GM12878 (cell line): ENCODE measurements at regions not wholly inside any gene's neighbourhood (a gene's known extent, or its start where the extent isn't known, plus 50 kb on each side); places are given as distances from the start of the nearest gene placed in this dataset.

Source experiments
- ATAC-seq: fragments of 200-7000 bp; cut with Tn5 transposase; 3 replicates; pipeline ENCODE4 v1.9.1; 2020; ENCODE audit warnings: mild to moderate bottlenecking, moderate library complexity
- BruUV-seq: library from RNA; stranded (reverse); fragments of 400-500 nt; replicated peaks from 2 replicates; lab custom pipeline; 2021; lab: Mats Ljungman, UMichigan
- CTCF ChIA-PET: fragments of 300-600 bp; sonication (Branson Sonifier 250); formaldehyde crosslinking; extraction: SDS; loops from one replicate; lab custom pipeline; 2021; ENCODE audit warnings: inconsistent platforms; lab: Yijun Ruan, JAX
- POLR2A ChIA-PET: fragments of 350-600 bp; formaldehyde crosslinking; extraction: SDS; loops from one replicate; lab custom pipeline; 2021; ENCODE audit warnings: inconsistent platforms; lab: Charles Lee
- RAD21 ChIA-PET: fragments of 300-600 bp; sonication (Branson Sonifier 250); formaldehyde crosslinking; loops from one replicate; lab custom pipeline; 2023; ENCODE audit warnings: antibody characterized with exemption; ENCODE audit not compliant: unreplicated experiment; lab: Charles Lee
- SMC1A ChIA-PET: fragments of 300-600 bp; sonication (Branson Sonifier 250); formaldehyde crosslinking; loops from one replicate; lab custom pipeline; 2023; ENCODE audit not compliant: unreplicated experiment, uncharacterized antibody; lab: Charles Lee
- DNase-seq: peaks from one replicate; pipeline ENCODE4 v3.0.0-alpha.2; 2011; ENCODE audit warnings: low read depth, low spot score
- FAIRE-seq: peaks from 3 replicates; lab custom pipeline; 2011; peaks lifted over from hg19 to GRCh38; lab: Jason Lieb, UNC
- H2AFZ ChIP-seq: 2 replicates; pipeline ENCODE4 v1.6.0; 2011; ENCODE audit warnings: low read depth, low read length, control low read depth; ENCODE audit not compliant: control insufficient read depth
- H3K27ac ChIP-seq: 2 replicates; pipeline ENCODE4 v1.5.1; 2011; ENCODE audit warnings: control low read depth; ENCODE audit not compliant: control insufficient read depth, insufficient read depth
- H3K27me3 ChIP-seq, 2 experiments: replicated peaks in 1 of 2; 2 replicates each; pipeline versions ENCODE4 v1.6.0 to v1.6.1; 2011; ENCODE audit warnings: low read length in 1 of 2; ENCODE audit not compliant: control insufficient read depth in 2 of 2, insufficient read depth in 2 of 2
- H3K36me3 ChIP-seq, 2 experiments: 2 replicates each; pipeline ENCODE4 v1.5.1; 2011; ENCODE audit warnings: low read length in 1 of 2; ENCODE audit not compliant: control insufficient read depth in 2 of 2, insufficient read depth in 2 of 2
- H3K4me1 ChIP-seq: 2 replicates; pipeline ENCODE4 v1.6.1; 2011; ENCODE audit warnings: mild to moderate bottlenecking, low read length, moderate library complexity, mixed read lengths; ENCODE audit not compliant: control insufficient read depth, insufficient read depth
- H3K4me2 ChIP-seq: 2 replicates; pipeline ENCODE4 v1.6.0; 2011; ENCODE audit warnings: control low read depth; ENCODE audit not compliant: control insufficient read depth, insufficient read depth
- H3K4me3 ChIP-seq: fragments of 200-600 bp; sonication (generic); 2 replicates; pipeline ENCODE4 v1.5.1; 2016
- H3K79me2 ChIP-seq: 2 replicates; pipeline ENCODE4 v1.6.0; 2011; ENCODE audit warnings: low read length; ENCODE audit not compliant: control insufficient read depth, insufficient read depth
- H3K9ac ChIP-seq: 2 replicates; pipeline ENCODE4 v1.8.0; 2011; ENCODE audit warnings: low read length, control low read depth, mixed read lengths; ENCODE audit not compliant: control insufficient read depth, insufficient read depth
- H3K9me3 ChIP-seq: replicated peaks from 3 replicates; pipeline ENCODE4 v1.5.1; 2011; ENCODE audit warnings: mild to moderate bottlenecking, low read length; ENCODE audit not compliant: control insufficient read depth, insufficient read depth
- H4K20me1 ChIP-seq: 2 replicates; pipeline ENCODE4 v1.6.0; 2011; ENCODE audit not compliant: control insufficient read depth, insufficient read depth
- ASH2L ChIP-seq: fragments of 300-600, 200-600 bp; sonication (generic); IDR thresholded peaks from 2 replicates; pipeline ENCODE4 v1.6.1; 2017; ENCODE audit warnings: low read depth, mild to moderate bottlenecking, borderline replicate concordance
- E2F4 ChIP-seq: IDR thresholded peaks from 2 replicates; pipeline ENCODE4 v1.6.1; 2012; ENCODE audit warnings: low read depth, low read length, improper control_type of control experiment
- FOXM1 ChIP-seq: IDR thresholded peaks from 2 replicates; pipeline ENCODE4 v1.6.1; 2012; ENCODE audit warnings: low read depth, mild to moderate bottlenecking, inconsistent platforms, low read length, moderate library complexity
- HCFC1 ChIP-seq: fragments of 150-350 bp; IDR thresholded peaks from 2 replicates; pipeline ENCODE4 v1.6.1; 2014; ENCODE audit warnings: low read length
- JUND ChIP-seq: IDR thresholded peaks from 2 replicates; pipeline ENCODE4 v1.6.1; 2012; ENCODE audit warnings: low read depth, mild to moderate bottlenecking, low read length, improper control_type of control experiment, moderate library complexity
- KAT2A ChIP-seq: conservative IDR thresholded peaks from 2 replicates; pipeline ENCODE4 v1.6.1; 2011; ENCODE audit warnings: low read depth, low read length; ENCODE audit not compliant: control insufficient read depth
- NFYB ChIP-seq: IDR thresholded peaks from 2 replicates; pipeline ENCODE4 v1.6.1; 2011; ENCODE audit warnings: low read depth, mild to moderate bottlenecking, low read length, improper control_type of control experiment, moderate library complexity; ENCODE audit not compliant: insufficient read depth
- SMARCA5 ChIP-seq: fragments of 450-650 bp; IDR thresholded peaks from 2 replicates; pipeline ENCODE4 v1.6.1; 2017; ENCODE audit warnings: mild to moderate bottlenecking
- SUPT20H ChIP-seq: IDR thresholded peaks from 2 replicates; pipeline ENCODE4 v1.6.1; 2011; ENCODE audit warnings: low read depth, mild to moderate bottlenecking, low read length, moderate library complexity, borderline replicate concordance; ENCODE audit not compliant: control insufficient read depth
- TAF1 ChIP-seq: IDR thresholded peaks from 2 replicates; pipeline ENCODE4 v1.6.1; 2011; ENCODE audit warnings: mild to moderate bottlenecking, low read depth, low read length, borderline replicate concordance
- ZSCAN29 ChIP-seq: fragments of 450-650 bp; IDR thresholded peaks from 2 replicates; pipeline ENCODE4 v1.6.1; 2017; ENCODE audit warnings: mild to moderate bottlenecking, moderate library complexity
- in situ Hi-C: fragments of 300-500 bp; cut with MboI; formaldehyde crosslinking; loops from 9 replicates; pipeline ENCODE4 v1.14.3; 2018; ENCODE audit warnings: mixed read lengths
- intact Hi-C: fragments of 100-400 bp; cut with micrococcal nuclease; formaldehyde crosslinking; loops from one replicate; pipeline ENCODE4 v1.14.2; 2022; ENCODE audit not compliant: unreplicated experiment
- TF ChIP-seq, protein P1 (sequence below): IDR thresholded peaks from 2 replicates; pipeline ENCODE4 v1.6.1; 2011; ENCODE audit warnings: borderline replicate concordance, low read depth, mild to moderate bottlenecking, moderate library complexity, mixed read lengths, low read length; ENCODE audit not compliant: insufficient read depth; ENCODE audit errors: extremely low read length
- TF ChIP-seq, protein P2 (sequence below): fragments of 150-350 bp; IDR thresholded peaks from 2 replicates; pipeline ENCODE4 v1.6.1; 2016; ENCODE audit warnings: low read depth, low read length
- TF ChIP-seq, protein P3 (sequence below): IDR thresholded peaks from 2 replicates; pipeline ENCODE4 v1.6.1; 2012; ENCODE audit warnings: low read depth, low read length, improper control_type of control experiment

DNA sequence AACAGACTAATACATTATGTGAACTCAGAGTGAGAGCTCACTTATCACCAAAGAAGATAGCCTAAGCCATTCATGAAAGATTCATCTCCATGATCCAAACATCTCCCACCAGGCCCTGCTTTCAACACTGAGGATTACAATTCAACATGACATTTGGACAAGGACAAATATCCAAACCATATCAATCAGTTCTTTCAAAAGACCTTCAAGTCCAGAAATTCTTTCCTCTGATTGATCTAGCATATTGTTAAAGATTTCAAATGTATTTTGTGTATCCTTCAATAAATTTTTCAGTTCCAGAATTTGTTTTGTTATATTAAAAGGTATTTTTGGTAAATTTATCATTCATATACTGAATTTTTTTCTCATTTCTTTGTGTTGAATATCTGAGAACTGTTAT, 1055.8 kb downstream of the SLC6A15 start:
- BruUV-seq = no TSS peak
- H2AFZ ChIP-seq = no peak overlapping the region
- RAD21 ChIA-PET = no interaction called here

More for the DNA sequence above, 1055.8 kb downstream of the SLC6A15 start:
- no peak overlapping the region for H3K4me3 ChIP-seq
- TF ChIP-seq E2F4 = no peak
- no peak for TF ChIP-seq TAF1
- no peak for TF ChIP-seq KAT2A
- no peak for TF ChIP-seq SMARCA5
- TF ChIP-seq, protein P1, sequence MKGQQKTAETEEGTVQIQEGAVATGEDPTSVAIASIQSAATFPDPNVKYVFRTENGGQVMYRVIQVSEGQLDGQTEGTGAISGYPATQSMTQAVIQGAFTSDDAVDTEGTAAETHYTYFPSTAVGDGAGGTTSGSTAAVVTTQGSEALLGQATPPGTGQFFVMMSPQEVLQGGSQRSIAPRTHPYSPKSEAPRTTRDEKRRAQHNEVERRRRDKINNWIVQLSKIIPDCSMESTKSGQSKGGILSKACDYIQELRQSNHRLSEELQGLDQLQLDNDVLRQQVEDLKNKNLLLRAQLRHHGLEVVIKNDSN = no peak
- no peak for TF ChIP-seq NFYB
- no peak for TF ChIP-seq JUND
- no peak for TF ChIP-seq SUPT20H
- TF ChIP-seq, protein P2, sequence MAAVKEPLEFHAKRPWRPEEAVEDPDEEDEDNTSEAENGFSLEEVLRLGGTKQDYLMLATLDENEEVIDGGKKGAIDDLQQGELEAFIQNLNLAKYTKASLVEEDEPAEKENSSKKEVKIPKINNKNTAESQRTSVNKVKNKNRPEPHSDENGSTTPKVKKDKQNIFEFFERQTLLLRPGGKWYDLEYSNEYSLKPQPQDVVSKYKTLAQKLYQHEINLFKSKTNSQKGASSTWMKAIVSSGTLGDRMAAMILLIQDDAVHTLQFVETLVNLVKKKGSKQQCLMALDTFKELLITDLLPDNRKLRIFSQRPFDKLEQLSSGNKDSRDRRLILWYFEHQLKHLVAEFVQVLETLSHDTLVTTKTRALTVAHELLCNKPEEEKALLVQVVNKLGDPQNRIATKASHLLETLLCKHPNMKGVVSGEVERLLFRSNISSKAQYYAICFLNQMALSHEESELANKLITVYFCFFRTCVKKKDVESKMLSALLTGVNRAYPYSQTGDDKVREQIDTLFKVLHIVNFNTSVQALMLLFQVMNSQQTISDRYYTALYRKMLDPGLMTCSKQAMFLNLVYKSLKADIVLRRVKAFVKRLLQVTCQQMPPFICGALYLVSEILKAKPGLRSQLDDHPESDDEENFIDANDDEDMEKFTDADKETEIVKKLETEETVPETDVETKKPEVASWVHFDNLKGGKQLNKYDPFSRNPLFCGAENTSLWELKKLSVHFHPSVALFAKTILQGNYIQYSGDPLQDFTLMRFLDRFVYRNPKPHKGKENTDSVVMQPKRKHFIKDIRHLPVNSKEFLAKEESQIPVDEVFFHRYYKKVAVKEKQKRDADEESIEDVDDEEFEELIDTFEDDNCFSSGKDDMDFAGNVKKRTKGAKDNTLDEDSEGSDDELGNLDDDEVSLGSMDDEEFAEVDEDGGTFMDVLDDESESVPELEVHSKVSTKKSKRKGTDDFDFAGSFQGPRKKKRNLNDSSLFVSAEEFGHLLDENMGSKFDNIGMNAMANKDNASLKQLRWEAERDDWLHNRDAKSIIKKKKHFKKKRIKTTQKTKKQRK = no peak
- no peak for TF ChIP-seq HCFC1
- TF ChIP-seq, protein P3, sequence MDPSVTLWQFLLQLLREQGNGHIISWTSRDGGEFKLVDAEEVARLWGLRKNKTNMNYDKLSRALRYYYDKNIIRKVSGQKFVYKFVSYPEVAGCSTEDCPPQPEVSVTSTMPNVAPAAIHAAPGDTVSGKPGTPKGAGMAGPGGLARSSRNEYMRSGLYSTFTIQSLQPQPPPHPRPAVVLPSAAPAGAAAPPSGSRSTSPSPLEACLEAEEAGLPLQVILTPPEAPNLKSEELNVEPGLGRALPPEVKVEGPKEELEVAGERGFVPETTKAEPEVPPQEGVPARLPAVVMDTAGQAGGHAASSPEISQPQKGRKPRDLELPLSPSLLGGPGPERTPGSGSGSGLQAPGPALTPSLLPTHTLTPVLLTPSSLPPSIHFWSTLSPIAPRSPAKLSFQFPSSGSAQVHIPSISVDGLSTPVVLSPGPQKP = no peak
- TF ChIP-seq FOXM1 = no peak
- no peak for TF ChIP-seq ZSCAN29
- no peak for TF ChIP-seq ASH2L
- TF ChIP-seq, all 136 proteins: peak for 0
- ChIA-PET POLR2A (no interaction called here), SMC1A (no interaction called here), CTCF (no interaction called here)
- H3K4me2 ChIP-seq = no peak overlapping the region
- no peak overlapping the region for H3K9ac ChIP-seq
- FAIRE-seq (no peak), ATAC-seq (no peak), DNase-seq (no peak)
- in situ Hi-C loops (no loop called here), intact Hi-C loops (no loop called here)
- no peaks in the 10 kb centered on the region for H4K20me1 ChIP-seq
- no peaks in the 10 kb centered on the region for H3K79me2 ChIP-seq
- no peak overlapping the region for H3K27ac ChIP-seq
- H3K36me3 ChIP-seq = no peaks in the 10 kb centered on the region
- no peaks in the 10 kb centered on the region for H3K4me1 ChIP-seq
- H3K9me3 ChIP-seq = no peaks in the 10 kb centered on the region; the same call in 2 of the 3 replicates
- H3K27me3 ChIP-seq = no peaks in the 10 kb centered on the region
